HG03135 (cell line): ENCODE measurements at regions not wholly inside any gene's neighbourhood (a gene's known extent, or its start where the extent isn't known, plus 50 kb on each side); places are given as distances from the start of the nearest gene placed in this dataset.

Source experiments
- ATAC-seq: cut with Tn5 transposase; IDR thresholded peaks from one replicate; pipeline ENCODE4 v1.9.1; 2021; ENCODE audit warnings: mild to moderate bottlenecking, moderate library complexity; ENCODE audit not compliant: unreplicated experiment

GRCh38 chr11:134477486-134477885, 65.4 kb upstream of the B3GAT1 start:
- ATAC-seq = no peak

GRCh38 chr11:134476435-134477021, 64.5 kb upstream of the B3GAT1 start:
- no peak for ATAC-seq

- no peak for ATAC-seq
Measured at GRCh38 chr11:134475951-134476350, 63.9 kb upstream of the B3GAT1 start.

GRCh38 chr11:134474942-134475341, 62.9 kb upstream of the B3GAT1 start:
- ATAC-seq = no peak

GRCh38 chr11:134474070-134474860, 62.2 kb upstream of the B3GAT1 start:
- ATAC-seq = no peak

GRCh38 chr11:134471716-134472455, 59.8 kb upstream of the B3GAT1 start:
- ATAC-seq = no peak

GRCh38 chr11:134471087-134471715, 59.2 kb upstream of the B3GAT1 start:
- no peak for ATAC-seq

- no peak for ATAC-seq
Measured at GRCh38 chr11:134470238-134470637, 58.2 kb upstream of the B3GAT1 start.

GRCh38 chr11:134469627-134470026, 57.6 kb upstream of the B3GAT1 start:
- no peak for ATAC-seq

- ATAC-seq = no peak
Measured at GRCh38 chr11:134468796-134469195, 56.8 kb upstream of the B3GAT1 start.

GRCh38 chr11:134468081-134468668, 56.1 kb upstream of the B3GAT1 start:
- ATAC-seq = no peak

- no peak for ATAC-seq
Measured at GRCh38 chr11:134466610-134467567, 54.8 kb upstream of the B3GAT1 start.

- no peak for ATAC-seq
Measured at GRCh38 chr11:134466156-134466555, 54.1 kb upstream of the B3GAT1 start.

GRCh38 chr11:134464981-134465730, 53.1 kb upstream of the B3GAT1 start:
- ATAC-seq = no peak

- no peak for ATAC-seq
Measured at GRCh38 chr11:134464196-134464595, 52.2 kb upstream of the B3GAT1 start.

GRCh38 chr11:134463716-134464115, 51.7 kb upstream of the B3GAT1 start:
- ATAC-seq = no peak
